H1 (cell line): ENCODE measurements at regions not wholly inside any gene's neighbourhood (a gene's known extent, or its start where the extent isn't known, plus 50 kb on each side); places are given as distances from the start of the nearest gene placed in this dataset.

Experiments
- TF ChIP-seq, protein P1 (sequence below): fragments of 300-600 bp; sonication (generic); IDR thresholded peaks from 2 replicates; pipeline ENCODE4 v1.7.1; 2012; ENCODE audit warnings: low read length, moderate library complexity, mild to moderate bottlenecking, inconsistent platforms; ENCODE audit not compliant: insufficient replicate concordance

DNA sequence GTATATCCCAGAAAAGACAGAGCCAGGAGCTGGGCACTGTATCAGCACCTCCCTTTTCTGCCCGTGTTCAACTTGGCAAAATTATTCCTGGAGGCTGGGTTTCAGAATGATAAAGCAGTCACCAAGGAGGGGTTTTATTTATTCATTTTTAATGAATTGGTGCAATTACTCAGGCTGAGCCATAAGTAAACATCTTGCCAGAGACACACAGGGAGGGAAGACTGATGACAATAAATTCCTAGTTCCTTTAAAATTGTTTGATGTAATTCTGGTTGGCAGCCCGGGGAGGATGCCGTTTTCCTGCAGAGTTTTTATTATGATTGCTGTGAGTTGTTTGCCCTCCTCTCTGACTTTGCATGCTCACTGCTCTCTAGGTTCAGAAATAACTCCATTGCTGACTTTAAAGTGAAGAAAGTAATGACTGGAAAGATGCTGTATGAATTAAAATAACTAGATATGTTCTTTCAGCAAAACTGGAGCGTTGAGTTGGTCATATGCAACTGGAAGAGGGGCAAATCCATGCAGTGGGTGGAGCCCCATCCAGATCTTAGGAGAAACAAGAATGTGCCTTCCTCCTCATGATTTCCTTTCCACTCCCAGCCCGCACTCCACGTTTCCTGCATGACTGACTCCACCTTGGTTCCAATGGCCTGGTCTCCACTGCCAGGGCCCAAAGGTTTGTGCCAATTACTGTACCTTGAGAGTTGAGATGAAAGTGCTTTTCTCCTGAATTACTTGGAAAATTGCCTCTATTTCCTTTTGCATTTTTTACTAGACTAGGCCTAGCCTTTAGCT lies 182.1 kb downstream of the RFC3 start (continued):
- TF ChIP-seq, protein P1, sequence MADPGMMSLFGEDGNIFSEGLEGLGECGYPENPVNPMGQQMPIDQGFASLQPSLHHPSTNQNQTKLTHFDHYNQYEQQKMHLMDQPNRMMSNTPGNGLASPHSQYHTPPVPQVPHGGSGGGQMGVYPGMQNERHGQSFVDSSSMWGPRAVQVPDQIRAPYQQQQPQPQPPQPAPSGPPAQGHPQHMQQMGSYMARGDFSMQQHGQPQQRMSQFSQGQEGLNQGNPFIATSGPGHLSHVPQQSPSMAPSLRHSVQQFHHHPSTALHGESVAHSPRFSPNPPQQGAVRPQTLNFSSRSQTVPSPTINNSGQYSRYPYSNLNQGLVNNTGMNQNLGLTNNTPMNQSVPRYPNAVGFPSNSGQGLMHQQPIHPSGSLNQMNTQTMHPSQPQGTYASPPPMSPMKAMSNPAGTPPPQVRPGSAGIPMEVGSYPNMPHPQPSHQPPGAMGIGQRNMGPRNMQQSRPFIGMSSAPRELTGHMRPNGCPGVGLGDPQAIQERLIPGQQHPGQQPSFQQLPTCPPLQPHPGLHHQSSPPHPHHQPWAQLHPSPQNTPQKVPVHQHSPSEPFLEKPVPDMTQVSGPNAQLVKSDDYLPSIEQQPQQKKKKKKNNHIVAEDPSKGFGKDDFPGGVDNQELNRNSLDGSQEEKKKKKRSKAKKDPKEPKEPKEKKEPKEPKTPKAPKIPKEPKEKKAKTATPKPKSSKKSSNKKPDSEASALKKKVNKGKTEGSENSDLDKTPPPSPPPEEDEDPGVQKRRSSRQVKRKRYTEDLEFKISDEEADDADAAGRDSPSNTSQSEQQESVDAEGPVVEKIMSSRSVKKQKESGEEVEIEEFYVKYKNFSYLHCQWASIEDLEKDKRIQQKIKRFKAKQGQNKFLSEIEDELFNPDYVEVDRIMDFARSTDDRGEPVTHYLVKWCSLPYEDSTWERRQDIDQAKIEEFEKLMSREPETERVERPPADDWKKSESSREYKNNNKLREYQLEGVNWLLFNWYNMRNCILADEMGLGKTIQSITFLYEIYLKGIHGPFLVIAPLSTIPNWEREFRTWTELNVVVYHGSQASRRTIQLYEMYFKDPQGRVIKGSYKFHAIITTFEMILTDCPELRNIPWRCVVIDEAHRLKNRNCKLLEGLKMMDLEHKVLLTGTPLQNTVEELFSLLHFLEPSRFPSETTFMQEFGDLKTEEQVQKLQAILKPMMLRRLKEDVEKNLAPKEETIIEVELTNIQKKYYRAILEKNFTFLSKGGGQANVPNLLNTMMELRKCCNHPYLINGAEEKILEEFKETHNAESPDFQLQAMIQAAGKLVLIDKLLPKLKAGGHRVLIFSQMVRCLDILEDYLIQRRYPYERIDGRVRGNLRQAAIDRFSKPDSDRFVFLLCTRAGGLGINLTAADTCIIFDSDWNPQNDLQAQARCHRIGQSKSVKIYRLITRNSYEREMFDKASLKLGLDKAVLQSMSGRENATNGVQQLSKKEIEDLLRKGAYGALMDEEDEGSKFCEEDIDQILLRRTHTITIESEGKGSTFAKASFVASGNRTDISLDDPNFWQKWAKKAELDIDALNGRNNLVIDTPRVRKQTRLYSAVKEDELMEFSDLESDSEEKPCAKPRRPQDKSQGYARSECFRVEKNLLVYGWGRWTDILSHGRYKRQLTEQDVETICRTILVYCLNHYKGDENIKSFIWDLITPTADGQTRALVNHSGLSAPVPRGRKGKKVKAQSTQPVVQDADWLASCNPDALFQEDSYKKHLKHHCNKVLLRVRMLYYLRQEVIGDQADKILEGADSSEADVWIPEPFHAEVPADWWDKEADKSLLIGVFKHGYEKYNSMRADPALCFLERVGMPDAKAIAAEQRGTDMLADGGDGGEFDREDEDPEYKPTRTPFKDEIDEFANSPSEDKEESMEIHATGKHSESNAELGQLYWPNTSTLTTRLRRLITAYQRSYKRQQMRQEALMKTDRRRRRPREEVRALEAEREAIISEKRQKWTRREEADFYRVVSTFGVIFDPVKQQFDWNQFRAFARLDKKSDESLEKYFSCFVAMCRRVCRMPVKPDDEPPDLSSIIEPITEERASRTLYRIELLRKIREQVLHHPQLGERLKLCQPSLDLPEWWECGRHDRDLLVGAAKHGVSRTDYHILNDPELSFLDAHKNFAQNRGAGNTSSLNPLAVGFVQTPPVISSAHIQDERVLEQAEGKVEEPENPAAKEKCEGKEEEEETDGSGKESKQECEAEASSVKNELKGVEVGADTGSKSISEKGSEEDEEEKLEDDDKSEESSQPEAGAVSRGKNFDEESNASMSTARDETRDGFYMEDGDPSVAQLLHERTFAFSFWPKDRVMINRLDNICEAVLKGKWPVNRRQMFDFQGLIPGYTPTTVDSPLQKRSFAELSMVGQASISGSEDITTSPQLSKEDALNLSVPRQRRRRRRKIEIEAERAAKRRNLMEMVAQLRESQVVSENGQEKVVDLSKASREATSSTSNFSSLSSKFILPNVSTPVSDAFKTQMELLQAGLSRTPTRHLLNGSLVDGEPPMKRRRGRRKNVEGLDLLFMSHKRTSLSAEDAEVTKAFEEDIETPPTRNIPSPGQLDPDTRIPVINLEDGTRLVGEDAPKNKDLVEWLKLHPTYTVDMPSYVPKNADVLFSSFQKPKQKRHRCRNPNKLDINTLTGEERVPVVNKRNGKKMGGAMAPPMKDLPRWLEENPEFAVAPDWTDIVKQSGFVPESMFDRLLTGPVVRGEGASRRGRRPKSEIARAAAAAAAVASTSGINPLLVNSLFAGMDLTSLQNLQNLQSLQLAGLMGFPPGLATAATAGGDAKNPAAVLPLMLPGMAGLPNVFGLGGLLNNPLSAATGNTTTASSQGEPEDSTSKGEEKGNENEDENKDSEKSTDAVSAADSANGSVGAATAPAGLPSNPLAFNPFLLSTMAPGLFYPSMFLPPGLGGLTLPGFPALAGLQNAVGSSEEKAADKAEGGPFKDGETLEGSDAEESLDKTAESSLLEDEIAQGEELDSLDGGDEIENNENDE, result no peak
